HG03520 (cell line): ENCODE measurements at regions not wholly inside any gene's neighbourhood (a gene's known extent, or its start where the extent isn't known, plus 50 kb on each side); places are given as distances from the start of the nearest gene placed in this dataset.
A peak's percentile ranks its signal among the peaks of the same experiment; 100 is the strongest.
"Not testable (repeated sequence)": the region's sequence is repeated elsewhere in the genome, so short reads cannot be mapped to it uniquely, and the experiment has no call there.

Source experiments
- ATAC-seq: cut with Tn5 transposase; IDR thresholded peaks from one replicate; pipeline ENCODE4 v1.9.1; 2021; ENCODE audit warnings: mild to moderate bottlenecking, moderate library complexity; ENCODE audit not compliant: unreplicated experiment

- ATAC-seq = no peak
Observed at GRCh38 chr4:11817088-11817487, 388.4 kb upstream of the HS3ST1 start.

GRCh38 chr4:11814758-11815157 lies 386.1 kb upstream of the HS3ST1 start:
- ATAC-seq = no peak

GRCh38 chr4:11813951-11814446 lies 385.3 kb upstream of the HS3ST1 start:
- no peak for ATAC-seq

GRCh38 chr4:11811521-11811920 lies 382.8 kb upstream of the HS3ST1 start:
- not testable (repeated sequence) for ATAC-seq

- ATAC-seq = no peak
Observed at GRCh38 chr4:11805842-11806241, 377.1 kb upstream of the HS3ST1 start.

- no peak for ATAC-seq
Observed at GRCh38 chr4:11801466-11802446, 373.1 kb upstream of the HS3ST1 start.

GRCh38 chr4:11799196-11799595 lies 370.5 kb upstream of the HS3ST1 start:
- no peak for ATAC-seq

GRCh38 chr4:11791797-11792196 lies 363.1 kb upstream of the HS3ST1 start:
- no peak for ATAC-seq

GRCh38 chr4:11790230-11790629 lies 361.5 kb upstream of the HS3ST1 start:
- ATAC-seq = no peak

GRCh38 chr4:11783588-11783987 lies 354.9 kb upstream of the HS3ST1 start:
- no peak for ATAC-seq

- no peak for ATAC-seq
Observed at GRCh38 chr4:11782859-11783258, 354.2 kb upstream of the HS3ST1 start.

- ATAC-seq = no peak
Observed at GRCh38 chr4:11777447-11777846, 348.8 kb upstream of the HS3ST1 start.

GRCh38 chr4:11774346-11774745 lies 345.7 kb upstream of the HS3ST1 start:
- no peak for ATAC-seq

GRCh38 chr4:11773798-11774197 lies 345.1 kb upstream of the HS3ST1 start:
- ATAC-seq = no peak

GRCh38 chr4:11769434-11769833 lies 340.7 kb upstream of the HS3ST1 start:
- ATAC-seq = no peak

- ATAC-seq = no peak
Observed at GRCh38 chr4:11768251-11768972, 339.7 kb upstream of the HS3ST1 start.

- ATAC-seq = peak; percentile 69
Observed at GRCh38 chr4:11765849-11766453, 337.3 kb upstream of the HS3ST1 start.

- no peak for ATAC-seq
Observed at GRCh38 chr4:11748164-11748872, 319.6 kb upstream of the HS3ST1 start.

- ATAC-seq = no peak
Observed at GRCh38 chr4:11746734-11747133, 318.0 kb upstream of the HS3ST1 start.

GRCh38 chr4:11743976-11744375 lies 315.3 kb upstream of the HS3ST1 start:
- ATAC-seq = no peak

GRCh38 chr4:11743236-11743635 lies 314.5 kb upstream of the HS3ST1 start:
- ATAC-seq = no peak
